SK-N-SH treated with all-trans-retinoic acid at 6 μM for 48 hours (cell line): ENCODE measurements at regions not wholly inside any gene's neighbourhood (a gene's known extent, or its start where the extent isn't known, plus 50 kb on each side); places are given as distances from the start of the nearest gene placed in this dataset.

Experiments
- ARNTL ChIP-seq: fragments of 450-650 bp; formaldehyde crosslinking; IDR thresholded peaks from 2 replicates; pipeline ENCODE4 v1.5.0; 2020; ENCODE audit warnings: low read depth, mild to moderate bottlenecking, moderate library complexity, borderline replicate concordance
- CSRNP3 ChIP-seq: fragments of 250-450 bp; sonication (Bioruptor Pico); IDR thresholded peaks from 2 replicates; pipeline ENCODE4 v1.5.1; 2021; ENCODE audit warnings: mild to moderate bottlenecking, moderate library complexity
- ISL1 ChIP-seq: fragments of 250-450 bp; sonication (Bioruptor Pico); IDR thresholded peaks from 2 replicates; pipeline ENCODE4 v2.1.2; 2022; ENCODE audit warnings: mild to moderate bottlenecking, moderate library complexity
- RARB ChIP-seq: fragments of 250-450 bp; sonication (Bioruptor Pico); IDR thresholded peaks from 2 replicates; pipeline ENCODE4 v1.8.0; 2021; ENCODE audit warnings: mild to moderate bottlenecking, moderate library complexity

- TF ChIP-seq ISL1 (no peak), RARB (CRISPR knock-in tag) (no peak), ARNTL (no peak), CSRNP3 (CRISPR knock-in tag) (no peak)
Observed at GRCh38 chr12:58640314-58640713, 280.0 kb downstream of the LRIG3 start.
